ENCODE measurements at regions not wholly inside any gene's neighbourhood (a gene's known extent, or its start where the extent isn't known, plus 50 kb on each side); places are given as distances from the start of the nearest gene placed in this dataset.

GRCh38 chr20:22815206-22815551, 219.9 kb upstream of the SSTR4 start:
- Histone ChIP-seq H3K27ac (no peak overlapping the region), H3K27me3 (replicated peaks in 1 of 7) (no peaks in the 10 kb centered on the region), H3K4me3 (no peak overlapping the region), H3K36me3 (no peaks in the 10 kb centered on the region), H3K4me1 (no peaks in the 10 kb centered on the region), H3K9me3 (no peaks in the 10 kb centered on the region)
- 64 to 73% (median 65%) methylated on average over 5 of the region's 5 CpGs for WGBS, 5 donors
- no peak for TF ChIP-seq POLR2AphosphoS5 (IDR thresholded peaks at IDR 0.05)
- TF ChIP-seq CTCF (IDR thresholded peaks at IDR 0.05 in 8 of 11, conservative IDR thresholded peaks at IDR 0.05 in 3 of 11), result no peak
- no peak for TF ChIP-seq POLR2A (IDR thresholded peaks at IDR 0.05)
- DNase-seq, result no peak
- intact Hi-C loops (cut with DNase I; ENCODE audit: low total_unique reads), result no loop called here

- DNase-seq, result no peak
- intact Hi-C loops (cut with DNase I; ENCODE audit: low total_unique reads), result no loop called here
- no peaks in the 10 kb centered on the region for H3K36me3 ChIP-seq
- no peak for TF ChIP-seq POLR2A (IDR thresholded peaks at IDR 0.05)
- peak in 2 of 11 experiments; percentile 3 to 10 for TF ChIP-seq CTCF (IDR thresholded peaks at IDR 0.05 in 8 of 11, conservative IDR thresholded peaks at IDR 0.05 in 3 of 11)
- TF ChIP-seq POLR2AphosphoS5 (IDR thresholded peaks at IDR 0.05), result no peak
- no peak overlapping the region for H3K4me3 ChIP-seq
- WGBS, 5 donors, result 40 to 45% (median 42%) methylated on average over 9 of the region's 9 CpGs
- no peak overlapping the region for H3K27ac ChIP-seq
- H3K4me1 ChIP-seq, result no peaks in the 10 kb centered on the region
- no peaks in the 10 kb centered on the region for H3K27me3 ChIP-seq (replicated peaks in 1 of 7)
- no peaks in the 10 kb centered on the region for H3K9me3 ChIP-seq
Measured at GRCh38 chr20:22815603-22816315, 219.4 kb upstream of the SSTR4 start.

GRCh38 chr20:22818636-22819035, 216.5 kb upstream of the SSTR4 start:
- Histone ChIP-seq H3K4me1 (no peaks in the 10 kb centered on the region), H3K27me3 (replicated peaks in 1 of 7) (no peaks in the 10 kb centered on the region), H3K27ac (no peak overlapping the region), H3K9me3 (no peaks in the 10 kb centered on the region), H3K4me3 (no peak overlapping the region), H3K36me3 (no peaks in the 10 kb centered on the region)
- TF ChIP-seq POLR2A (IDR thresholded peaks at IDR 0.05) (no peak), CTCF (IDR thresholded peaks at IDR 0.05 in 8 of 11, conservative IDR thresholded peaks at IDR 0.05 in 3 of 11) (no peak), POLR2AphosphoS5 (IDR thresholded peaks at IDR 0.05) (no peak)
- WGBS, 5 donors, result 69 to 78% (median 73%) methylated on average over 4 of the region's 4 CpGs
- DNase-seq, result no peak
- intact Hi-C loops (cut with DNase I; ENCODE audit: low total_unique reads), result no loop called here

- Histone ChIP-seq H3K27ac (peak overlapping the region in 1 of 8 donors; percentile 0), H3K27me3 (replicated peaks in 1 of 7) (no peaks in the 10 kb centered on the region), H3K9me3 (no peaks in the 10 kb centered on the region), H3K36me3 (no peaks in the 10 kb centered on the region), H3K4me1 (no peaks in the 10 kb centered on the region), H3K4me3 (no peak overlapping the region)
- WGBS, 5 donors, result 79 to 90% (median 85%) methylated on average over 4 of the region's 4 CpGs
- intact Hi-C loops (cut with DNase I; ENCODE audit: low total_unique reads), result no loop called here
- DNase-seq, result no peak
- TF ChIP-seq POLR2A (IDR thresholded peaks at IDR 0.05) (no peak), CTCF (IDR thresholded peaks at IDR 0.05 in 8 of 11, conservative IDR thresholded peaks at IDR 0.05 in 3 of 11) (no peak), POLR2AphosphoS5 (IDR thresholded peaks at IDR 0.05) (no peak)
Measured at GRCh38 chr20:22819112-22819511, 216.0 kb upstream of the SSTR4 start.
